H1 (cell line): ENCODE measurements at regions not wholly inside any gene's neighbourhood (a gene's known extent, or its start where the extent isn't known, plus 50 kb on each side); places are given as distances from the start of the nearest gene placed in this dataset.

Experiments
- CBX8 ChIP-seq: fragments of 300-800, 300-1000 bp; sonication (generic); IDR thresholded peaks from 2 replicates; pipeline ENCODE4 v1.7.1; 2016; ENCODE audit warnings: low read depth, low read length, borderline replicate concordance
- TEAD4 ChIP-seq: IDR thresholded peaks from 2 replicates; pipeline ENCODE4 v1.6.1; 2012; ENCODE audit warnings: low read depth, low read length, inconsistent platforms, mixed read lengths

DNA sequence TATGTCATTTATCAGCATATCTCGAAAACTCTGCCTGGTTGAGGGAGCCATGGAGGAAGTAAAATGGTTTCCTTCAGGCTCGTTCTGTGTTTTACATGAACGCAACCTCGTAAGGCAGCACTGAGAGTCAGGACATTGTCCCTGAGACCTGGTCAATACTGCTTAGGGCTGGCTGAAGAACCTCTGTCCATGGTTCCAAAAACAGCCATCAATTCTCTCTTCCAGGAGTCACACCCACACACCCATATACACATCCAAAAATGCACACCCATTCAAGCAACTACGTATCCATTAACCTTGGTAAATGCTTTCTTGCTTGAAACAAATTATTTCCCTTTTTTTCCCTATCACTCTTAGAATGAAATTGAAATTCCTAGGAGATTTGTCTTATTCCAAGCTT is 91.0 kb upstream of the CHL1 start (continued):
- TF ChIP-seq CBX8, result no peak
- no peak for TF ChIP-seq TEAD4
